ENCODE measurements at regions not wholly inside any gene's neighbourhood (a gene's known extent, or its start where the extent isn't known, plus 50 kb on each side); places are given as distances from the start of the nearest gene placed in this dataset.
A peak's percentile ranks its signal among the peaks of the same experiment; 100 is the strongest.

DNA sequence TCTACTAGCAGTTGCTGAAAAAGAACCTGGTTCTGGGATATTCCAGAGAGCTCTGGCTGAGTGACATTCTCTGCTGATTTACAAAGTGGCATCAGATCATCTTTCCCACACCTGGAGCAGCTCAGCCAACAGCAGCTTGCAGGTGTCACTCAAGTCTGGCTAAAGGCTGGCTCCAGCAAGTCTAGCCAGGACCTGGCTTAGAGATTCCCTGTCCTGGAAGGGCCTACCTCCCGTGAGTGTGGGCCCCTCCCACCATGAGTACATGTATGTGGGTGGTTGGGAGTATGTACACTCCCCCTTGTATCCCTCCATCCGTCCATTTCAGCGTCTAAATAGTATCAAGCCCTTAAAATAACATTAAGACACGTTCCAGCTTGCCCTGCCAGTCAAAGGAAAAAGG lies 539.3 kb upstream of the ID4 start:
- H3K4me3 ChIP-seq (ENCODE audit: low read length in 2 of 2): no peak overlapping the region
- 26% methylated on average over 4 of the region's 4 CpGs for WGBS

DNA sequence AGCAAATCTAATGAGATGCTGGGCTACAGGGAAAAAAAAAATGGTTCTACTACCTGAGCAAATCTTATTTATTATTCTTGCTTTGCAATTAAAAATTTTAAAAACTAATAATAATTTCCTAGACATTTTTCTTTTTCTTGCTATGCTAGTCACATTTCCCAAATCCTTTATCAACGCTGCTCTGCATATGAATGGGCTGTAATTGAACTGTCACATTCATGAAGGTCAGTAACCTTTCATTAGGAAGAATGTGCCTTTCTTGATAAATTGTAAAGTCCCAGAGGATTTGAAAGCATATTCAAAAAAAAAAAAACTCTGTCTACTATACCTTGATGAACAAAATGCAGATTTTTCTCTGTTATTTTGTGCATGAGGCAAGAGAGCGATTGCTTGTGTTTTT lies 538.7 kb upstream of the ID4 start:
- H3K36me3 ChIP-seq (ENCODE audit: control insufficient read depth in 2 of 2, insufficient read depth in 2 of 2, low read length in 1 of 2): no peaks in the 10 kb centered on the region
- H3K9me3 ChIP-seq (ENCODE audit: control insufficient read depth in 2 of 2, insufficient read depth in 1 of 2, low read length in 1 of 2): no peaks in the 10 kb centered on the region
- no peak for DNase-seq (ENCODE audit: low read depth in 6 of 9, low spot score in 9 of 9)
- 84% methylated on average over 2 of the region's 2 CpGs for WGBS
- H3K4me3 ChIP-seq (ENCODE audit: low read length in 2 of 2): no peak overlapping the region
- H3K27ac ChIP-seq (ENCODE audit: low read depth in 1 of 2, low read length in 1 of 2): no peak overlapping the region
- H3K4me1 ChIP-seq (ENCODE audit: control insufficient read depth in 2 of 2, insufficient read depth in 2 of 2, low read length in 2 of 2): no peaks in the 10 kb centered on the region
- no peaks in the 10 kb centered on the region for H3K27me3 ChIP-seq (ENCODE audit: control insufficient read depth in 2 of 2, insufficient read depth in 1 of 2, low read length in 1 of 2)

More for the DNA sequence above, 539.3 kb upstream of the ID4 start:
- H3K4me1 ChIP-seq (ENCODE audit: control insufficient read depth in 2 of 2, insufficient read depth in 2 of 2, low read length in 2 of 2): no peaks in the 10 kb centered on the region
- no peak overlapping the region for H3K27ac ChIP-seq (ENCODE audit: low read depth in 1 of 2, low read length in 1 of 2)
- H3K36me3 ChIP-seq (ENCODE audit: control insufficient read depth in 2 of 2, insufficient read depth in 2 of 2, low read length in 1 of 2): no peaks in the 10 kb centered on the region
- H3K27me3 ChIP-seq (ENCODE audit: control insufficient read depth in 2 of 2, insufficient read depth in 1 of 2, low read length in 1 of 2): no peaks in the 10 kb centered on the region
- DNase-seq (ENCODE audit: low read depth in 6 of 9, low spot score in 9 of 9): peak in 3 of 9 donors; percentile 1 to 27 (median 4)
- no peaks in the 10 kb centered on the region for H3K9me3 ChIP-seq (ENCODE audit: control insufficient read depth in 2 of 2, insufficient read depth in 1 of 2, low read length in 1 of 2)

DNA sequence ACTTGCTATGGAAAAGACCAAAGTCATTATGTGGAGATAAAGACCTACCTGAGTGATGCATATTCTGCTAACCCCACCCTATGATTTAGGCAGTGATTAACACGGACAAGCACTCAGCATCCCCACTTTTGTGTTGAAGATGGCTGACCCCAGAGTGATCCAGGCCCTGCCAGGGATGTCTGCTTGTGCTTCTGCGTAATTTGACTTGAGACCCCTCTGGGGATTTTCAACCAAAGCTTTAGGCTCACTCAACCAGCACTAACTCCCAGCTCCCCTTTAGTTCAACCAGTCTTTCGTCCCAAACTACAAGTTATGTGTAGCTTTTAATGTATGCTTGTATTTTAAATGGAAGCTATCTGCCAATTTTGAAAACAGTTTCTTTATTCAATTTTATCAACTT lies 538.0 kb upstream of the ID4 start:
- DNase-seq (ENCODE audit: low read depth in 6 of 9, low spot score in 9 of 9): no peak
- Histone ChIP-seq H3K9me3 (ENCODE audit: control insufficient read depth in 2 of 2, insufficient read depth in 1 of 2, low read length in 1 of 2) (no peaks in the 10 kb centered on the region), H3K4me3 (ENCODE audit: low read length in 2 of 2) (no peak overlapping the region), H3K36me3 (ENCODE audit: control insufficient read depth in 2 of 2, insufficient read depth in 2 of 2, low read length in 1 of 2) (no peaks in the 10 kb centered on the region), H3K27me3 (ENCODE audit: control insufficient read depth in 2 of 2, insufficient read depth in 1 of 2, low read length in 1 of 2) (no peaks in the 10 kb centered on the region), H3K4me1 (ENCODE audit: control insufficient read depth in 2 of 2, insufficient read depth in 2 of 2, low read length in 2 of 2) (no peaks in the 10 kb centered on the region), H3K27ac (ENCODE audit: low read depth in 1 of 2, low read length in 1 of 2) (no peak overlapping the region)
- WGBS: 80% methylated on average over 3 of the region's 3 CpGs

DNA sequence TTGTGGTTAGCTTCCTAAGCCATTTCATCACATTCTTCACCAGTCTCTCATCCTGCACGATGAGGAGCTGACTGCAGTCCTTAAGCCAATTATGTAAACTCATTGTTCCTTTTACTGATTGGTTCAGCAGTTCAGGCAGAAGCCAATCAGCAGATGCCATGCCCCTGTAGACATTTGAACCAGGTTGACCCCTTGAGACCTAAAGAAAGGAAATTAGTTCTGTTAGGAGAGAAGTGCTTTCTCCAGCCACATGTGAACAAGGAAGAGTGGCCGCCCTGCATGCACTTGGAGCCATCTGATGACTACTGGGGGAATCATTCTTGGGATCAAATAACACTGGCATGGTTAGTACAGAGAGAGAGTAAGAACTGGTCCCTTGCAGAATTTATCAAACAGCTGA lies 535.2 kb upstream of the ID4 start:
- H3K27me3 ChIP-seq (ENCODE audit: control insufficient read depth in 2 of 2, insufficient read depth in 1 of 2, low read length in 1 of 2): no peaks in the 10 kb centered on the region
- H3K9me3 ChIP-seq (ENCODE audit: control insufficient read depth in 2 of 2, insufficient read depth in 1 of 2, low read length in 1 of 2): no peaks in the 10 kb centered on the region
- H3K4me1 ChIP-seq (ENCODE audit: control insufficient read depth in 2 of 2, insufficient read depth in 2 of 2, low read length in 2 of 2): no peaks in the 10 kb centered on the region
- no peak overlapping the region for H3K27ac ChIP-seq (ENCODE audit: low read depth in 1 of 2, low read length in 1 of 2)
- H3K4me3 ChIP-seq (ENCODE audit: low read length in 2 of 2): no peak overlapping the region
- WGBS: 70% methylated on average over 2 of the region's 2 CpGs
- DNase-seq (ENCODE audit: low read depth in 6 of 9, low spot score in 9 of 9): peak in 1 of 9 donors; percentile 6
- no peaks in the 10 kb centered on the region for H3K36me3 ChIP-seq (ENCODE audit: control insufficient read depth in 2 of 2, insufficient read depth in 2 of 2, low read length in 1 of 2)

DNA sequence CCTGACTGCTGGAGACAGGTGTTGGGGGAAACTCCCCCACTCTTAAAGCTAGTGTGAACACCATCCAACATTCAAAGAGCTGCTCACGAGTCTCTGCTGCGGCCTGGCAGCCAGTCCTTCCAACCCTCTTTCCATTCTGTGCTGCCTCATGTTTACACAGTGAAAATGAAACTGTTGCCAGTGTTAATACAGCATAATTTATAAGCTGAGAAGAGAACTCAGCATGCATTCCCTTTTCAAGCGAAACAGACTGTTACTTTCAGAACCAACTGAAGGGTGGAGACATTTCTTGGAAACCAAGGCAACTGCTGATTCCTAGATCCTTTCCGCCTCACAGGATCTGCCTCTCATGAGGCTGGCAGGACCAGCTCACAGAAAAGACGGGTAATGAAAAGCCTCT lies 533.8 kb upstream of the ID4 start:
- no peak for DNase-seq (ENCODE audit: low read depth in 6 of 9, low spot score in 9 of 9)
- Histone ChIP-seq H3K36me3 (ENCODE audit: control insufficient read depth in 2 of 2, insufficient read depth in 2 of 2, low read length in 1 of 2) (no peaks in the 10 kb centered on the region), H3K9me3 (ENCODE audit: control insufficient read depth in 2 of 2, insufficient read depth in 1 of 2, low read length in 1 of 2) (no peaks in the 10 kb centered on the region), H3K4me1 (ENCODE audit: control insufficient read depth in 2 of 2, insufficient read depth in 2 of 2, low read length in 2 of 2) (no peaks in the 10 kb centered on the region), H3K4me3 (ENCODE audit: low read length in 2 of 2) (no peak overlapping the region), H3K27ac (ENCODE audit: low read depth in 1 of 2, low read length in 1 of 2) (peak overlapping the region in 1 of 2 donors; percentile 34), H3K27me3 (ENCODE audit: control insufficient read depth in 2 of 2, insufficient read depth in 1 of 2, low read length in 1 of 2) (no peaks in the 10 kb centered on the region)
- WGBS: 88% methylated on average over 5 of the region's 5 CpGs

DNA sequence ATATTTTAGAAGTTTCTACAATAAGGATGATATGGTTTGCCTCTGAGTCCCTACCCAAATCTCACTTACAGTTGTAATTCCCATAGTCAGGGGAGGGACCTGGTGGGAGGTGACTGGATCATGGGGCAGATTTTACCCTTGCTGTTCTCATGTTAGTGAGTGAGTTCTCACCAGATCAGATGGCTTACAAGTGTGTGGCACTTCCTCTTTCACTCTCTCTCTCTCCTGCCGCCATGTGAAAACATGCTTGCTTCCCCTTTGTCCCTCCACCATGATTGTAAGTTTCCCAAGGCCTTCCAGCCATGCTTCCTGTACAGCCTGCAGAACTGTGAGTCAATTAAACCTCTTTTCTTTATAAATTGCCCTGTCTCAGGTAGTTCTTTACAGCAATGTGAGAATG lies 527.5 kb upstream of the ID4 start:
- H3K27ac ChIP-seq (ENCODE audit: low read depth in 1 of 2, low read length in 1 of 2): no peak overlapping the region
- no peaks in the 10 kb centered on the region for H3K27me3 ChIP-seq (ENCODE audit: control insufficient read depth in 2 of 2, insufficient read depth in 1 of 2, low read length in 1 of 2)

DNA sequence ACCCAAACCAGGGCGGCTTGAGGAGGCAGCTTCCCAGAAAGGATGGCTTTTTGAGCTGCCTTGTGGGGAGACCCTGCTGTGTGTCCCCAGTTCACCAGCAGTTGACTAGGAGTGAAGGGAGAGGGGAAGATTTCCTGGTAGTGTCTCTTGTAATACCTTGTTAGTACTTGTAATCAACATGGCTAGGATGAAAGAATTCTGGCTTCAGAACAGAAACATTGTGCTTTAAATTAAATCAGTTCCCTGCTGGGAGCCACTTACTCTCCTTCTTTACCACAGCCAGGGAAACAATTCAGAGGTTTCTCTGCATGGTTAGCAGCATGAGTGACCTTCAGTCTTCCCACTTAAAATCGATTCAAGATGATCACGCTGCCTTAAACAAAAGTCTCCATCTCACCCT lies 525.4 kb upstream of the ID4 start:
- Histone ChIP-seq H3K27ac (ENCODE audit: low read depth in 1 of 2, low read length in 1 of 2) (no peak overlapping the region), H3K27me3 (ENCODE audit: control insufficient read depth in 2 of 2, insufficient read depth in 1 of 2, low read length in 1 of 2) (no peaks in the 10 kb centered on the region), H3K36me3 (ENCODE audit: control insufficient read depth in 2 of 2, insufficient read depth in 2 of 2, low read length in 1 of 2) (no peaks in the 10 kb centered on the region), H3K4me3 (ENCODE audit: low read length in 2 of 2) (no peak overlapping the region), H3K9me3 (ENCODE audit: control insufficient read depth in 2 of 2, insufficient read depth in 1 of 2, low read length in 1 of 2) (no peaks in the 10 kb centered on the region), H3K4me1 (ENCODE audit: control insufficient read depth in 2 of 2, insufficient read depth in 2 of 2, low read length in 2 of 2) (no peaks in the 10 kb centered on the region)
- WGBS: 48% methylated on average over 3 of the region's 3 CpGs
- no peak for DNase-seq (ENCODE audit: low read depth in 6 of 9, low spot score in 9 of 9)

More for the DNA sequence above, 527.5 kb upstream of the ID4 start:
- H3K4me3 ChIP-seq (ENCODE audit: low read length in 2 of 2): no peak overlapping the region
- 74% methylated on average over 1 of the region's 1 CpG for WGBS
- H3K36me3 ChIP-seq (ENCODE audit: control insufficient read depth in 2 of 2, insufficient read depth in 2 of 2, low read length in 1 of 2): no peaks in the 10 kb centered on the region
- H3K4me1 ChIP-seq (ENCODE audit: control insufficient read depth in 2 of 2, insufficient read depth in 2 of 2, low read length in 2 of 2): no peaks in the 10 kb centered on the region
- DNase-seq (ENCODE audit: low read depth in 6 of 9, low spot score in 9 of 9): no peak
- H3K9me3 ChIP-seq (ENCODE audit: control insufficient read depth in 2 of 2, insufficient read depth in 1 of 2, low read length in 1 of 2): no peaks in the 10 kb centered on the region

DNA sequence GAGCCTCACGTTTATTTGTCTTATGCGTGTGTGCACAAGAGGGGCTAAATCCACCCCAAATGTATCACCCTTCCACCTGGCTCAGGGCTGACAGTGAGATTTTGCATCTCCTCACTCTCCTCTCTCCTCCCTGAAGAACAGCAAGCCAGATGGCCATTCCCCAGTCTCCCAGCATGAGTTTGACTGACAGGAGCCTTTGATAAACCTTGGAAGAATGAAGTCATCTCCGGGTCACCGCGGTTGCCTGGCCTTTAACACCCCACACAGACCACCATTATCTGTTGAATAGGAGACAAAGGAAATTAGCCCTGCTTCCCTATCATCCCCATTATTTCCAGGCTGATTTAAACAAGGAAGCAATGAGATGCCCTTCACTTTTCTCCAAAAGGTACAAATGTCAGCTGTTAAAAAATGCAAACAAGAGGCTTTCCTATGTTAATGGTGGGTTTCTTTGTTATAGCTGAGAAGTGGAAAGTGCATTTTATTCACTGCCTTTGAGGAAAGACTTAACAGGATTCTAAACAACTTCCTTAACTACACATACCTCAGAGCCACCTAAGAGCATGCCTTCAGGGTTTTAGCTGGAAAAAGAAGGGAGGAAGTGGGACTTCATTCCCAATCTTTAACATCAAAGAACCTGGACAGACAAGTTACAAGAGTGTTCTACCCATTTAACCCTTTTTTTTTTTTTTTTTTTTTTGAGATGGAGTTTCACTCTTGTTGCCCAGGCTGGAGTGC lies 524.8 kb upstream of the ID4 start:
- Histone ChIP-seq H3K27me3 (ENCODE audit: control insufficient read depth in 2 of 2, insufficient read depth in 1 of 2, low read length in 1 of 2) (no peaks in the 10 kb centered on the region), H3K36me3 (ENCODE audit: control insufficient read depth in 2 of 2, insufficient read depth in 2 of 2, low read length in 1 of 2) (no peaks in the 10 kb centered on the region), H3K4me3 (ENCODE audit: low read length in 2 of 2) (no peak overlapping the region), H3K4me1 (ENCODE audit: control insufficient read depth in 2 of 2, insufficient read depth in 2 of 2, low read length in 2 of 2) (no peaks in the 10 kb centered on the region), H3K9me3 (ENCODE audit: control insufficient read depth in 2 of 2, insufficient read depth in 1 of 2, low read length in 1 of 2) (no peaks in the 10 kb centered on the region), H3K27ac (ENCODE audit: low read depth in 1 of 2, low read length in 1 of 2) (no peak overlapping the region)
- DNase-seq (ENCODE audit: low read depth in 6 of 9, low spot score in 9 of 9): no peak
- WGBS: 11% methylated on average over 5 of the region's 5 CpGs

DNA sequence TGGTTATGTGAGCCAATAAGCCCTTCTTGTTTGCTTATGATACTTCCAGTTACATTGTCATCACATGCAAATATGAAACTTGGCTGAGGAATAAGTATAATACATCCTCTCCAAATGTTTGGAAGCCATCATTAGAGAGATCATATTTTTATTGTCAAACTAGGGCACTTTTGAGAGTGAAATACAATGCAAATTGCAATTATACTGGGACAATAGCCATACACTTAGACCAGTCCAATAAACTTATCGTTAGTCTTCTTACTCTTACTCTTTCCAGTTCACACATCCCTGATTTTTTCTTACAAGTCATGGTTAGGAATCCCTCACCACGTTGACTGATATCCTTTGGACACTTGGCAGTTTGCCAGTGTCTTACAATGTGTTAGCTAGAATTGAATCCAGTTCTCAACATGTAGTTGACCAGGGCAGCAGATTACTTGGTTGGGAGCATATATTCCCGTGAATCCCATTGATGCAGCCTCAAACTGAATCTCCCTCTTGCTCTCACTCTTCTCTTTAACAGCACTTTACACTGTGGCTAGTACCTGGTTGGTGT lies 519.7 kb upstream of the ID4 start:
- Histone ChIP-seq H3K4me3 (ENCODE audit: low read length in 2 of 2) (no peak overlapping the region), H3K4me1 (ENCODE audit: control insufficient read depth in 2 of 2, insufficient read depth in 2 of 2, low read length in 2 of 2) (no peaks in the 10 kb centered on the region), H3K36me3 (ENCODE audit: control insufficient read depth in 2 of 2, insufficient read depth in 2 of 2, low read length in 1 of 2) (no peaks in the 10 kb centered on the region), H3K27ac (ENCODE audit: low read depth in 1 of 2, low read length in 1 of 2) (no peak overlapping the region), H3K27me3 (ENCODE audit: control insufficient read depth in 2 of 2, insufficient read depth in 1 of 2, low read length in 1 of 2) (no peaks in the 10 kb centered on the region), H3K9me3 (ENCODE audit: control insufficient read depth in 2 of 2, insufficient read depth in 1 of 2, low read length in 1 of 2) (no peaks in the 10 kb centered on the region)
- no peak for DNase-seq (ENCODE audit: low read depth in 6 of 9, low spot score in 9 of 9)
- 72% methylated on average over 3 of the region's 3 CpGs for WGBS

All from thymus (tissue), 11 donors.